Activated T-cell treated with anti-CD3 and anti-CD28 coated beads for 1 hour (primary cell): ENCODE measurements at regions not wholly inside any gene's neighbourhood (a gene's known extent, or its start where the extent isn't known, plus 50 kb on each side); places are given as distances from the start of the nearest gene placed in this dataset.
"Not testable (repeated sequence)": the region's sequence is repeated elsewhere in the genome, so short reads cannot be mapped to it uniquely, and the experiment has no call there.

Source experiments
- DNase-seq: peaks from one replicate; pipeline ENCODE4 v3.0.0-alpha.2; 2020; ENCODE audit warnings: low read depth

DNA sequence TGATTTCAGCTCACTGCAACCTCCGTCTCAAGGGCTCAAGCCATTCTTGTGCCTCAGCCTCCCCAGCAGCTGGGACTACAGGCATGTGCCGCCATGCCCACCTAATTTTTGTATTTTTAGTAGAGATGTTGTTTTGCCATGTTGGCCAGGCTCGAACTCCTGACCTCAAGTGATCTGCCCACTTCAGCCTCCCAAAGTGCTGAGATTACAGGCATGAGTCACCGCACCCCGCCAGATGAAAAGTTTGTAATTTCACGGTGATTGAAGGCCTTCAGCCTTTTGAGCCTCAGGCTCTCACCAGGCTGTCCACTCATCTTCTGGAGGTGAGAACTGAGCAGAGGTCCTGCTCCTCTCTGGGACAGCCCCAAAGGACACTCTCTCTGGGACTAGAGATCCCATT, 103.2 kb downstream of the HIF1AN start:
- DNase-seq = not testable (repeated sequence)

DNA sequence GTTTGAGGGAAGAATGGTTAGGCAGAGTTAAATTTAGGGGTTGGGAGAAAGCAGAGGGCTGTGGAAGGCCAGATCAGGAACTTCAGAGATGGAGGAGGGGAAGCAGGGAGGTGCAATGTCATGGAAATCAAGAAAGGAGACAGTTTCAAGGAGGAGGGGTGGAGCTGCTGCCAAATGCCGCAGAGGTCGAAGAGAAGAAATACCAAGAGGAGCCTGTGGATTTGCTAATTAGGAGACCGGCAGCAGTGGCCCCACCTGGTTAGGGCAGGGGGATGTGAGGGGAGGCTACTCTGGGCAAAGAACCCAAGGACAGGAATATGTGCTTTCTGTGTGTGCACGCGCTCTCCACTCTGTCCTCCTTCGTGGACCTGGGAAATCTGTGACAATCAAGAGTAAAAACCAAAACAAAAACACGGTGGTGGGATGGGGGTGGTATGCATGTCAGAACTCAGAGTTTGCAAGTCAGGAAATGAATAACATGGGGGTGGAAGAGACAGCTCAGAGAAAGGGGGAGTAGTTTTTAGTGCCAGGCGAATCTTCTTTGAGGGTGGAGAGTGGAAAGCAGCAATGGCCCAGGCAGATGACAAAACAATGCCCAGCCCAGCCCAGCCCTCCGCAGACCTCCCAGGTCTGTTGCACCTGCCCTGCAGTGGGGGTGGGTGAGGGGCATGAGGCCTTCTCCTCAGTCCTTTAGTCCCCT, 102.9 kb upstream of the PAX2 start:
- DNase-seq = no peak

DNA sequence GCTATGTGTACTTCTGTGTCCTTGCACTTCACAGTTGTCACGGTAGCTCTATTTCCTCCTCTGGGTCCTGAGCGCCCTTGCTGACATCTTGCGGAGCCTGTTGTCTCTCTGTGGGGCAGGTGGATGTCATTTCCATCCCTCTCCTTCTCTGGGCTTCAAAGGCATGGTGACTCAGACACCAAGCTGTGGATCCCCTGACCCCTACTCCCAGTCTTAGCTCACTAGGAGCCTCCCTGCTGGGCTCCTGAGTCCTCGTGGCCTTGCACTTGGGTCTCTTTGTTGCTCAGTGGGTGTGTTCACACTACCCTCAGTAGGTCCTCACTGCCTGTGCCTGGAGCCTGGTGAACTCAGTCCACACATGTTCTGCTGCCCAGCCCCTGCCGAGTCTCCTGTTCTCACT, 100.3 kb upstream of the PAX2 start:
- no peak for DNase-seq

DNA sequence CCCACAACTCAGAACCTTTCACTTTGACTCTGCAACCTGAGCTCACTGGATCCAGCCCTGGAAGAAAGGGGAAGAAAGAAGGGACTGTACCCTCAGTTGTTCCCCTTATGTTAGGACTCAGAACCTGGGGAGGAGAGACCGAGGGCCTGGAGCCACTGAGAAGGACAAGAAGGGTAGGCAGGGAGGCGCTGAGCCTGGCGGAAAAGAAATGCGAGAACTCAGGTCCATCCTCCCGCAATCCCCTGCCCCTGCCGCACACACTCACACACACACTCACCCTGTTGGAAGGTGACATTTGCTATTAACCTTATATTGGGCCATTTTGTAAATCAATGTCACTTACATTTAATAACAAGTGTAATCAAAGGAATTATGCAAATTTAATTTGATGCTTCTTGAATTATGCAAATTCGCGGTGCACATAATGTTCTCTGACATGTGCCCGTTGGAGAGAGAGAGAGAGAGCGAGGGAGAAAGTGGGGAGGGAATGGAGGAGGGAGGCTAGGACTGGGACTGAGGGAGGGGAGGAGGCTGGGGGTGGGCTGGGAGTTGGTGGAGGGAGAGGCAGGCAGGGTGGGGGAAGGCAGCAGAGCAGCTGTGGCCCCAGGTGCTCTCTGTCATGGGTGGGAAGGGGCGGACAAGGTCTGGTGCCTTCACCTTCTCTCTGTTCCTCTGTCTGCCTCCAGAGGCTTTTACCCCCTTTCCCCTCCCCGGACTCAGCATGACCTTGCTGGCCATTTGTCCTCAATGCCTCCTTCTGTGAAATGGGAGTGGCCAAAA, 99.6 kb upstream of the PAX2 start:
- DNase-seq = no peak

DNA sequence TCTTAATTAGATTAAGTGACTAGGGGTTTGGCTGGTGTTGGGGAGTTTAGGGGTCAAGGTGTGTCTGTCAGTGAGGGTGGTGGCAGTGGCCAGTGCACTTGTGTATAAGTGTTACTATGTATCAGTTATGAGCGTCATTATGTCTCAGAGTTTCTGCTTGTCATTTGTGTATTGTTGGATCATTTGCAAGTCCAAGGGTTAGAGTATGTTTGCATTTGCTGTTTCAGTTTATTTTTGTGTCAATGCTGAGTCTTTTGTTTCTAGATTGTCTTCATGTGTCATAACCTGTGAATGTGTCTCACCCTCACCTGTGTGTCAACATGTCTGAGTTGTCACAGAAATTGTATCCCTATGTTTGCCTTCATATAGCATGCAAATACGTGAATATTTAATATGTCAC, 97.5 kb upstream of the PAX2 start:
- DNase-seq = no peak

DNA sequence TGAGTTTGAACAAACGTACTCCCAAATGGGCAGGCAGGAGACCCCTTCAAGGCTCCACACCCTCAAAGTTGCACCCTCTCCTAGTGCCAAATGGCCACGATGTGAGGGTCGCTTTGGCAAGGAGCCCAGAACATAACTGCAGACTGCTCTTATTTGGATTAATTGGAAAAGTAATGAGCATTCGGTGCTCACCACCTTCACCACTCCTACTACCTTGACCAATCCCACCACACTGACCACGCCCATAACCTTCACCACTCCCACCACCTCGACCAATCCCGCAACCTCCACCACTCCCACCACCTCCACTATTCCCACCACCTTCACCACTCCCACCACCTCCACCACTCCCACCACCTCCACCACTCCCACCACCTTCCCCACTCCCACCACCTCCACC, 94.7 kb upstream of the PAX2 start:
- DNase-seq = no peak

DNA sequence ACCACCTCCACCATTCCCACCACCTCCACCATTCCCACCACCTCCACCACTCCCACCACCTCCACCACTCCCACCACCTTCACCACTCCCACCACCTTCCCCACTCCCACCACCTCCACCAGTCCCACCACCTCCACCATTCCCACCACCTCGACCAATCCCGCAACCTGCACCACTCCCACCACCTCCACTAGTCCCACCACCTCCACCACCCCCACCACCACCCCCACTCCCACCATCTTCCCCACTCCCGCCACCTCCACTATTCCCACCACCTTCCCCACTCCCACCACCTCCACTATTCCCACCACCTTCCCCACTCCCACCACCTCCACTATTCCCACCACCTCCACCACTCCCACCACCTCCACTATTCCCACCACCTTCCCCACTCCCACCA, 94.3 kb upstream of the PAX2 start:
- DNase-seq = not testable (repeated sequence)

DNA sequence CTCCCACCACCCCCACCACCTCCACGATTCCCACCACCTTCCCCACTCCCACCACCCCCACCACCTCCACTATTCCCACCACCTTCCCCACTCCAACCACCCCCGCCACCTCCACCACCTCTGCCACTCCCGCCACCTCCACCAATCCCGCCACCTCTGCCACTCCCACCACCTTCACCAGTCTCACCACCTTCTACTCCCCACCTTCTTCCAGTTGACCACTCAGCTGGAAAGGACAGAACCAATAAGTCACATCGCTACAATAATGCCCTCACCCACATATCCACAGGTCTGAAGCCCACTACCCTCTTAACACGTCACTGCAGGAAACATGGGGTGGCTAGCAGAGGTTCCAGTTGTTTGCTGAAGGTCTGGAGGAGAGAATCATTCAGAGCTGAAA, 93.5 kb upstream of the PAX2 start:
- no peak for DNase-seq

DNA sequence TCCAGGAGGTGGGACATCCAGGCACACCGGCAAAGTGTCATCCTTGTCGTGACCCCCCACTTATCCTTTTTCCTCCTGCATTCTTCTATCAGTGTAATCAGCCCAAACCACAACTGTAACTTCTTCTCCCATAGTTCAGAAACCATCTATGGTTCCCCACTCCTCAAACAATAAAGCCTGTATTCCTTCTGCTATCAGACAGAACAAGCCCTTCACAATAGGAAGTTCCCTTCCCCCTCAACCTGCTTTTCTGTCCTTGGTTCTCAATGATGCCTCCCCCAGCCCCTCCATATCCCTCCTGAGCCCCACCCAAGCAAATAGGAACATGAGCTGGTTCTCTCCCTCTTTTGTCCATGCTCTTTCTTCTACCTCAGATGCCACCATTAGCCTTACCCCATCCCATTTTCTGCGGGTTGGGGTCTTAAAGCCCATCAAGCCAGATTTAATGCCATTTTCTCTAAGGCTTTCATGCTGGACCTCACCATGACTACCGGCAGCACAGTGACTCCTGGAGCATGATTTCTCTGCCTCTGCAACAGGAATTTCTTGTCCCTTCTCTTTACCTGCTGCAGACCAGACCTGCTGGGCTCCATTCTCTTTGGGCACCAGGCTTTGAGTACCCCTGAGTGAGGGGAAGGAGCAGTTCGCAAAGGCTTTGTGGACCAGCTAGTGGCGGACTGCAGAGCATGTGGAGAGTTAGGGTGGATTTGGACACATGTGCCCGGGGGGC, 92.8 kb upstream of the PAX2 start:
- DNase-seq = no peak

DNA sequence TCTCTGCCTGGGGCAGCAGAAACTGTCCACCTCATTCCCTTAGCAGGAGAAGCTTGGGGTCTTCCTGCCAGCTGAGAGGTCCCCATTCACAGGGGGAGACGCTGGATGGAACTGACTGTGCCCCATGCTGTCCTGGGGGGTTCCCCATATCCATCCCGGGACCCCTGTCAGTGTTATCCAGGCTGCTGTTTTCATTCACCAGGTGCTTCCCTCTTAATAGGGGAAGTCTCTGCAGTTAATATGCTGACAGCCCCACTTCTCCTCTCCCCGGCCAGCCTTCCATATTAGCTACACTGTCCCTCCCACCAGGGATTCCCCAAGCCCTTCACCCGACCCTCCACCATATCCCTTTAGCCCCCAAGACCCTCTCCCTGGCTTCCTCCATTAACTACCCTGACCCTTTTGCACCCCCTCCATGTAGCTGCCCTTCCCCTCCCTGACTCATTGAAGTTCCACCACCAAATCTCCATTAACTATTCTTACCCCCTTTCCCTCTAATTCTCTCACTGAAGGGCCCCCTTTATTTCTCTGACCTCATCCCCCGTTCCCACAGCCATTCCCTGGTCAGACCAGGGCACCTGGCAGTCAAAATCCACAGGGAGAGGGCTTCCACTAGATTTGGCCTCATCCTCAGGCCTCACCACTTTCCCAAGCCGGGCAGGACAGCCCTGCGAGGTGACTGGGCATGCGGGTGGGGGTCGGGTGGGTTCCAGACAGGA, 92.0 kb upstream of the PAX2 start:
- no peak for DNase-seq

DNA sequence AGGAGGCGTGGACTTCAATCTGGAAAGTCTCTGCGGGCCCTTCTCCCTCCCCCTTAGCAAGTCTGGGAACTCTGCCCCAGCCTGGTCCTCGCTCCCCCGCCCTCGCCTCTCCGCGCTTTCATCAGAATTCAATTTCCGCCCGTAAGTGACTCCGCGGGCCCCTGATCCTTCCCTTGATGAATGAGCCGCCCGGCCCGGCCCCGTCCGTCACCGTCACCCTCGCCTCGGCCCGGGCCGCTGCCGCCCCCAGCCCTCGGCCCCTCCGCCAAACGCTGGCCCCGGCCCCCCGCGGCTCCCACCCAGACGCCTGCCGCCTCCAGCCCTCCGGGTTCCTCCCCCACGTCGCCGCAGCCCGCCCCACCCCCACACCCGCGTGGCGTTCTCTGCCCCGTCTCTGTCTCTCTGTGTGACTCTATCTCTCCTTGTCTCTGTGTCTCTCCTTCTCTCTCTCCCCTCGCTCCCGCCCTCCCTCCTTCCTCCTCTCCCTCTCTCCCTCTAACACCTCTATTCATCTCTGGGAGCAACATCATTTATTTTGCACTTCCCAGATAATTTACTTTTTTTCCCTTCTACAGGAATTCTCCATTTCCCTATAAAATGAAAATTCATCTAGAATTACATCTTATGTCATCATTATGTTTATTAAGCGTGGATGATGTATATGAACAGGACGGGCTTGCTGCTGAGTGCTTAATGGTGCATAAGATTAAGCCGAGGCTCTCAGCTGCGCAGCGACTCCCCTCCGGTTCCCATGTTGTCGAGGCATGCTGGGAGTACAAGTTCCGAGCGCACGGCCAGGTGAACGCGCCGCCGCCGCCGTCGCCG, 91.2 kb upstream of the PAX2 start:
- no peak for DNase-seq

DNA sequence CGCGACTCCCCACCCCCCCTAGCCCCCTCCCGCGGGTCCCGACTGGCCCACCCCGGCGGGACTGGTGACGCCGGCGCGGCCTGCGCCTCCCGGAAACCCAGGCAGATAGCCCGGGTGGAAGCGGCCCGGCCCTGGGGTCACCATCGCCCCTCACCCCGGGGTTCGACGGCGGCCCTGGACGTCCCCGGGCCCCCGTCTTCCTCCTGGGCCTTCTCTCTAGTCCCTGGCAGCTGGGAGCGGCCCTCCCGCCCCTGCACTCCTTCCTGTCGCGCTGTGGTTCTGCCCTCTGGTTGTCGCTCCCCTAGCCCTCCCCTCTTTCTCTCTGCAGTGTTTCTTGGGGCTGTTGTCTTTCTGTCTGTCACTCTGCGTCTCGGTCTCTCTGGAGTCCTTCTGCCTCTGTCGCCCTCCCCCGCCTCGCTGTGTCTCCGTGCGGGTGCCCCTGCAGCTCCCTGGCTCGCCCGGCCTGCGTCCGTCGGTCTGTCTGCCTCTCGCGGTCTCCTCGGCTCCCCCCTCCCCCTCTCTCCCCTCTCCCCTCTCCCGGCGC, 90.5 kb upstream of the PAX2 start:
- DNase-seq = no peak

DNA sequence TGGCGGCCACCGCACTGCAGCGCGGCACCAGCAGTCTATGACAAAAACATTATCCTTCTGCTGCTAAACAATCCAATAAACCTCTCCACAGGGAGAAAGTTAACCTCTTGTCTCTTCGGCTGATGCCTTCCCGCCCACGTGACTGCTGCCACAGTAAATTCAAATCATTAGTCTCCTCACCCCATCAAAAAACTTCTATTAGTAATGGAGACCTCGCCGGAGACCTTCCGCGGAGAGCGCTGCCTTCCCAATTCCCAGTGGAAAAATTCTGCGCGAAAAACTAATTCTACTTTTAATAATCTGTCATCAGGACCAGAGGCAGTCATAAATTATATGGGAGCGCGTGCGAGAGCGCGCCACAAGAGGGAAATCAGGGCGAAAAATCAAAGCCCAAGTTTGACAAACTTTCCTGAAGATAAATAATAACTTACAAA, 90.0 kb upstream of the PAX2 start:
- no peak for DNase-seq

DNA sequence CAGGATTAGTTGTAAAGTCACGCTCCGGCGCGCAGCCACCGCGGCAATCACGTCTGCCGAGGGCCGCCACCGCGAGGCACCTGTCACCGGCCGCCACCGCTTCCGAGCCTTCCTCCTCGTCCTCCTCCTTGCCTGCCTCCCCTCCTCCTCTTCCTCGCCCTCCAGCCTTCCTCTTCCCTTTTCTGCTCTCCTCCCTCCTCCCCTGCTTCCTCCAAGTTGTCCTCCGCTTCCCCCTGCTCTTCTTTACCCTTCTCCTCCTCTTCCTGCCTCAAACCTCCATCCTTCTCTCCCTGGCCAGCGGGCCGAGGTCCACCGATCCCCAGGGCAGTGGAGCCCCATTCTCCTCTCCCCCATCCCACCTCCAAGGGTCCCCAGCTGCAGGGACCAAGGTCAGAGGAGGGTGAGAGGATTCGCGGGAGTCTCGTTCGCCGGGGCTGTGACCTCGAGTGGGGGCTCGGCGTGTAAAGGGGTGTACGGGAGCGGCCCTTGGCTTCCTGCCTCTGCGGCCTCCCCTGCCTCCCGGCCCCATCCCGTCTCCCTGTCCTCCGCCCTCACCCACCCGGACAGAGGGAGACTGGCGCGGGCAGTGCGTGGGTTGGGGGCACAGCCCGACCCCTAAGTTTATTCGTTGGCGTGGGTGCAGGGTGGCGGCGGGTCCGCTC, 89.5 kb upstream of the PAX2 start:
- DNase-seq = no peak

DNA sequence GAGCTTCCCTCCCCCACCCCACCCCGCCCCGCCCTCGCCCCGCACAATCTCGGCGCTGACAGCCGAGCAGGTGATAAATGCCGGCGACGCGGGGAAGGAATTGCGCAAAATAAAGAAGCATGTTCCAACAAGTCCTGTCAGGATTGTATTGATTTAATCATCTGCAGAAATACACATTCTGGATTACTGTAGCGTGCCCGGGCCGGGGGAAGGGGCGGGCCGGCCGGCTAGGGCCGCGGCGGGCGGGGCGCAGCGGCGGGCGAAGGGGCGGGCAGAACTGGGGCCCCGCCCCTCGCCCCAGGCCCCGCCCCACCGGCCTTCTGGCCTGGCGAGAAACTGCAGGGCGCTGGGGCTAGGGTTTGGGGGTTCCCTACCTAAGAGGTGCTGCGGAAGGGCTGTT, 88.9 kb upstream of the PAX2 start:
- DNase-seq = no peak

DNA sequence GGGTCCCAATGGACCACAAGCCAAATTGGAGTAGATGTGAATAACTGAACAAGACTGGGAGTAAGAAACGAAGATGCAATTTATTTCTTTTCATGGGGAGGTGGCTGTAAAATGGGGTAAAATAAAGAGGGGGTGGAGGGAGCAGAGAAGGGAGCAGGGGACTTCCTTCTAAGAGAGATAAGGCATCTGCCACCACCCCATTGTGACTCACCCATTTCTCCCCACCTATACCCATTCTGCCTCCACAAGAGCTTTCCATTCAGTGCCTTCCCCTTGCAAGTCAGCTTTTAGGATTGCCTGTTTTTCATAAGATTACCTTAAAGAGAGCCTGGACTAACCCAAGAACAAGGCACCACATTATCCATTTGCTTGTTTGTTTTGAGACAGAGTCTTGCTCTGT, 87.1 kb upstream of the PAX2 start:
- DNase-seq = no peak

DNA sequence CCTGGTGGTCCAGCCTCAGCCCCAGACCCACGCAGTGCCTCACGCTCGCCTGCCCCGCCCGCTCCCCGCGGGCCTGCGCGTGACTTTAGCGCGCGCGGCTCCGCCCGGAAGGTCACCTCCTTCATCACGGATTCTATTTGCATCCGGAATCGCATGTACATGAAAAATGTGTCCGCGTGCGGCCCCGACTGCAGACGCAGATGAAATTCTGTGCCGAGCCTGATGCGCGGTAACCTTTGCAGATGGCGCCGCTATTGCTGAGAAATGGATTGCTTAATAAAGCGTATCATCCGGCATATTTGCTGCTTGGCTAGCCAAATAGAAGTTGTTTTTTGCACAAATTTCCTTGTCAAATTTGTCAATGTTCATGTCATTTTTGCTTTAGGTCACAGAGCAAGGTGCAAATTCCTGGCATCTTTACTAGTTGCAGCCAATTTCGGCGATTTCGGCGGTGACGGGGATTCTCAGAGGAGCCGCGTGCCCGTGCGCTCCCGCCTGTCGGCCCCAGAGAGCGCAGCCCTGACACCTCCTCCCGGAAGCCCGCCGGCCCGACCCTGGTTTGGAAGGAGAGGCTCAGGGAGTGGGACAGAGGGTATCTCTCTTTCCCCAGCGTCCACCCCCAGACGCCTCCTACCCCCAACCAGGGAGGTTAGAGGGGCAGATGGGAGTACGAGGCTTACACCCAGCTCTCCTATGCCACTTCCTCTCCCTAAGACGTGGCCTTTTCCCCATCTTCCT, 85.9 kb upstream of the PAX2 start:
- DNase-seq = no peak

DNA sequence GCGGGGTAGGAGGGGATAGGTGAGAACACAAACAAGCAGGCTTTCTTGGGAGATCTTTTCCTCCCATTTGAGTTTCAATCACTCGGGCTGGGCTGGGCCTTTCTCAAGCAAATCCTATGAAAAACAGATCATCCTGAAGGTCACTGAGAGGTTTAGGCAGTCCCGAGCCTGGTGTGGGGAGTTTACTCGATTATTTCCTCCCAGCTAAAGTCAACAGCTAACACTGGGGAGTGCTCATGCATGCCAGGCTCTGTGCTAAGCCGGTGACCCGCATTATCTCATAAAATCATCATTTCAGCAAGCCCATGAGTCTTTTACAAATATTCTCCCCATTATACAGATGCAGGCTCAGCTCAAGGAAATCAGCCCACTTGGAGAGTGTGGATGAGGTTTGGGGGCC, 85.0 kb upstream of the PAX2 start:
- no peak for DNase-seq

DNA sequence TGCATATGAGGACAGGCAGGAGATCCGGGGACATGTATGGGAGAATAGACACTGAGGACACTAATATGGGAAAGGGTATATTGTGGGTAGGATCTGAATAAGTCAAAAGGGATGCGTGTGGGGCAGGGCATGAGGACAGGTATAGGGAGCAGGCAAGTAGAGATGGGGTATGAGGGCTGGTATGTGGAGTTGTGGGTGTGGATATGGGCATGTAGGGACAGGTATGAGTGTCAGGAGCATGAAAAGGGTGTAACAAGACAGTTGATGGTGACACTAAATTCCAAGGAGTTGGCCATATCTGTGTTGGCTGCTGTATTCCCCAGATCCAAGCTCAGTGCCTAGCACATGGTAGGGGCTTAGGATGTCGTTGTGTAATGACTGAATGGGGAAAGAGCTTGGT, 84.4 kb upstream of the PAX2 start:
- no peak for DNase-seq

DNA sequence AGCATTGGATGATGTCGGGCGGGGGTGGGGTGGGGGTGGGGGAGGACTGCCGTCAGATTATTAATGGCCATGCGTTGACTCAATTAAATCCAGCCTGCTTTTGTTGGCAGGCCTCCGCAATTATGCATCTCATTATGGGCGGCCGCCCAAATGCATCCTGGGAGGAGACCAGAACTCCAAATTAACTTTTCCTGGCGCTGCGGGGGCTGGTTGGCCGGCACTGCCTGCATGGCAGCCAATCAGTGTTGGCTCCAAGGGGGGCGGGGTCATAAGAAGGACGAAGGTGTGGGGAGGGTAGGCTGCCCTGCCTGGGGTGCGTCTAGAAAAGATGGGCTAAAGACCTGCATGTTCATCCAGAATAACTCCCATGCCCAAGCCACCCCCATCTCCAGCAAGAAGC, 83.9 kb upstream of the PAX2 start:
- no peak for DNase-seq
